Thoracic aorta (tissue), 2 donors: ENCODE measurements at regions not wholly inside any gene's neighbourhood (a gene's known extent, or its start where the extent isn't known, plus 50 kb on each side); places are given as distances from the start of the nearest gene placed in this dataset.

Experiments used
- ATAC-seq: fragments of 150-250 bp; one replicate; pipeline ENCODE4 v1.8.0; 2017; ENCODE audit warnings: low read depth; ENCODE audit not compliant: insufficient number of reproducible peaks, low FRiP score
- DNase-seq: peaks from one replicate; pipeline ENCODE4 v3.0.0-alpha.2; 2020; ENCODE audit warnings: low spot score
- H3K27ac ChIP-seq, 2 donors: fragments of 200-600 bp; sonication (generic); 1 replicate in 1 of 2; 2 replicates in 1 of 2; pipeline ENCODE4 v1.5.1; 2016; ENCODE audit warnings: mild to moderate bottlenecking in 2 of 2, moderate library complexity in 2 of 2
- H3K27me3 ChIP-seq: fragments of 200-600 bp; sonication (generic); replicated peaks from 2 replicates; pipeline ENCODE4 v1.6.0; 2016; ENCODE audit warnings: mild to moderate bottlenecking; ENCODE audit not compliant: insufficient read depth
- H3K36me3 ChIP-seq: fragments of 200-600 bp; sonication (generic); one replicate; pipeline ENCODE4 v1.5.1; 2016
- H3K4me1 ChIP-seq, 2 donors: fragments of 200-600 bp; sonication (generic); 1 replicate in 1 of 2; 2 replicates in 1 of 2; pipeline versions ENCODE4 v1.5.1 to v1.6.0; 2016; ENCODE audit warnings: low read depth in 2 of 2, mild to moderate bottlenecking in 1 of 2; ENCODE audit not compliant: control insufficient read depth in 1 of 2
- H3K4me3 ChIP-seq: fragments of 200-600 bp; sonication (generic); 2 replicates; pipeline ENCODE4 v1.5.1; 2016; ENCODE audit warnings: mild to moderate bottlenecking
- H3K9me3 ChIP-seq: fragments of 200-600 bp; sonication (generic); 2 replicates; pipeline ENCODE4 v1.5.1; 2016
- TF ChIP-seq, protein P1 (sequence below): fragments of 200-600 bp; sonication (generic); IDR thresholded peaks from one replicate; pipeline ENCODE4 v1.5.1; 2019; ENCODE audit warnings: antibody characterized with exemption

DNA sequence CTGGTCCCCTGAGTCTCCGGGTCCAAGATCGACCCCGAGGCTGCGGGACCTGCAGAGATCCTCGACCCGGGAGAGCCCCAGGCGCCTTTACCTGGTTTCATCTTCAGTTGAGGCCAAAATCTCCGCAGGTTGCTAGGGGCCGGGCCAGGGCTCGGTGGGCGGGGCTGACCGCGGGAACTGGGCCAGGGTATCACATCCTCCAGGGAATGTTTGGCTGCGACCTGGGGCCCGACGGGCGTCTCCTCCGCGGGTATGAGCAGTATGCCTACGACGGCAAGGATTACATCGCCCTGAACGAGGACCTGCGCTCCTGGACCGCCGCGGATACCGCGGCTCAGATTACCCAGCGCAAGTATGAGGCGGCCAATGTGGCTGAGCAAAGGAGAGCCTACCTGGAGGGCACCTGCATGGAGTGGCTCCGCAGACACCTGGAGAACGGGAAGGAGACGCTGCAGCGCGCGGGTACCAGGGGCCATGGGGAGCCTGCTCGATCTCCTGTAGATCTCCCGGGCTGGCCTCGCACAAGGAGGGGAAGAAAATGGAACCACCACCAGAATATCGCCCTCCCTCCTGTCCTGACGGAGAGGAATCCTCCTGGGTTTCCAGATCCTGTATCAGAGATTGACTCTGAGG, 53.8 kb upstream of the POLR1H start:
- ATAC-seq, result no peak
- H3K4me1 ChIP-seq, result peaks cover 4 to 13% of the 10 kb centered on the region in 2 donors
- TF ChIP-seq, protein P1, sequence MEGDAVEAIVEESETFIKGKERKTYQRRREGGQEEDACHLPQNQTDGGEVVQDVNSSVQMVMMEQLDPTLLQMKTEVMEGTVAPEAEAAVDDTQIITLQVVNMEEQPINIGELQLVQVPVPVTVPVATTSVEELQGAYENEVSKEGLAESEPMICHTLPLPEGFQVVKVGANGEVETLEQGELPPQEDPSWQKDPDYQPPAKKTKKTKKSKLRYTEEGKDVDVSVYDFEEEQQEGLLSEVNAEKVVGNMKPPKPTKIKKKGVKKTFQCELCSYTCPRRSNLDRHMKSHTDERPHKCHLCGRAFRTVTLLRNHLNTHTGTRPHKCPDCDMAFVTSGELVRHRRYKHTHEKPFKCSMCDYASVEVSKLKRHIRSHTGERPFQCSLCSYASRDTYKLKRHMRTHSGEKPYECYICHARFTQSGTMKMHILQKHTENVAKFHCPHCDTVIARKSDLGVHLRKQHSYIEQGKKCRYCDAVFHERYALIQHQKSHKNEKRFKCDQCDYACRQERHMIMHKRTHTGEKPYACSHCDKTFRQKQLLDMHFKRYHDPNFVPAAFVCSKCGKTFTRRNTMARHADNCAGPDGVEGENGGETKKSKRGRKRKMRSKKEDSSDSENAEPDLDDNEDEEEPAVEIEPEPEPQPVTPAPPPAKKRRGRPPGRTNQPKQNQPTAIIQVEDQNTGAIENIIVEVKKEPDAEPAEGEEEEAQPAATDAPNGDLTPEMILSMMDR, result no peak
- H3K4me3 ChIP-seq, result peak overlapping the region; percentile 91
- no peak overlapping the region for H3K27ac ChIP-seq
- DNase-seq, result no peak
- no peaks in the 10 kb centered on the region for H3K27me3 ChIP-seq
- H3K9me3 ChIP-seq, result no peaks in the 10 kb centered on the region
- H3K36me3 ChIP-seq, result no peaks in the 10 kb centered on the region

DNA sequence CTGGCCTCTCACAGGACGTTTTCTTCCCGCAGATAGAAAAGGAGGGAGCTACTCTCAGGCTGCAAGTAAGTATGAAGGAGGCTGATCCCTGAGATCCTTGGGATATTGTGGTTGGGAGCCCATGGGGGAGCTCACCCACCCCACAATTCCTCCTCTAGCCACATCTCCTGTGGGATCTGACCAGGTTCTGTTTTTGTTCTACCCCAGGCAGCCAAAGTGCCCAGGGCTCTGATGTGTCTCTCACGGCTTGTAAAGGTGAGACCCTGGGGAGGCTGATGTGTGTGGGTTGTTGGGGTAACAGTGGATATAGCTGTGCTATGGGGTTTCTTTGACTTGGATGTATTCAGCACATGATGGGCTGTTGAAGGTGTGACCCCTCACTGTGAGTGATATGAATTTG, 52.0 kb upstream of the POLR1H start:
- DNase-seq (no peak), ATAC-seq (no peak)
- Histone ChIP-seq H3K36me3 (no peaks in the 10 kb centered on the region), H3K27me3 (no peaks in the 10 kb centered on the region), H3K9me3 (no peaks in the 10 kb centered on the region), H3K4me3 (no peak overlapping the region), H3K4me1 (peaks cover 4 to 13% of the 10 kb centered on the region in 2 donors), H3K27ac (no peak overlapping the region)
- TF ChIP-seq, protein P1, result no peak
